Stomach (tissue), 8 donors: ENCODE measurements at regions not wholly inside any gene's neighbourhood (a gene's known extent, or its start where the extent isn't known, plus 50 kb on each side); places are given as distances from the start of the nearest gene placed in this dataset.

Experiments
- DNase-seq, 2 donors: peaks; one replicate each; pipeline versions ENCODE4 v3.0.0 to v3.0.0-alpha.2; 2013 to 2019
- H3K27ac ChIP-seq, 5 donors: fragments of 200-600 bp in 4 of 5; sonication (generic) in 4 of 5; one replicate each; pipeline ENCODE4 v1.5.1; 2013 to 2019; ENCODE audit warnings: mild to moderate bottlenecking in 1 of 5, moderate library complexity in 1 of 5
- H3K27me3 ChIP-seq, 3 donors: fragments of 200-600 bp; sonication (generic); one replicate each; pipeline ENCODE4 v1.5.1; 2017 to 2019; ENCODE audit warnings: mixed run types in 1 of 3
- H3K36me3 ChIP-seq, 4 donors: fragments of 200-600 bp; sonication (generic); 1 replicate in 3 of 4; 2 replicates in 1 of 4; pipeline ENCODE4 v1.5.1; 2016 to 2019
- H3K4me1 ChIP-seq, 4 donors: fragments of 200-600 bp; sonication (generic); one replicate each; pipeline ENCODE4 v1.5.1; 2016 to 2019
- H3K4me3 ChIP-seq, 4 donors: fragments of 200-600 bp; sonication (generic) in 3 of 4; one replicate each; pipeline ENCODE4 v1.5.1; 2016 to 2019; ENCODE audit warnings: mild to moderate bottlenecking in 1 of 4
- H3K9me3 ChIP-seq, 4 donors: fragments of 200-600 bp; sonication (generic); one replicate each; pipeline ENCODE4 v1.5.1; 2016 to 2019
- CTCF ChIP-seq, 7 experiments: fragments of 450-650 bp in 4 of 7; fragments of 200-600 bp in 3 of 7; sonication (generic) in 3 of 7; IDR thresholded peaks; one replicate each; pipeline ENCODE4 v1.5.1; 2016 to 2019; ENCODE audit warnings: antibody characterized with exemption in 7 of 7, control low read depth in 2 of 7, mild to moderate bottlenecking in 1 of 7
- EP300 ChIP-seq: sonication (generic); formaldehyde crosslinking; IDR thresholded peaks from one replicate; pipeline ENCODE4 v1.6.1; 2017; ENCODE audit warnings: antibody characterized with exemption
- POLR2A ChIP-seq, 4 donors: fragments of 450-650 bp; IDR thresholded peaks; one replicate each; pipeline ENCODE4 v1.6.1; 2016; ENCODE audit warnings: antibody characterized with exemption in 4 of 4, control low read depth in 2 of 4, mild to moderate bottlenecking in 1 of 4, moderate library complexity in 1 of 4
- POLR2AphosphoS5 ChIP-seq, 3 donors: sonication (generic); formaldehyde crosslinking; IDR thresholded peaks; one replicate each; pipeline ENCODE4 v1.6.1; 2016; ENCODE audit warnings: antibody characterized with exemption in 3 of 3
- WGBS, 5 donors: extraction: QIAGEN DNeasy Blood & Tissue Kit in 3 of 5; methylation state at CpG; one replicate each; pipeline versions ENCODE4 v1.1.5 to v1.1.7; 2013 to 2018; 5-methylcytosine and 5-hydroxymethylcytosine counted together
- intact Hi-C: fragments of 100-400 bp; cut with DNase I; formaldehyde crosslinking; loops from one replicate; pipeline ENCODE4 v1.15.1; 2023; ENCODE audit warnings: low total_unique reads
- donor health status: healthy with polysubstance abuse.
- donor health status: Bipolar disorder and iron deficiency.
- donor health status: healthy.

- no peaks in the 10 kb centered on the region for H3K4me1 ChIP-seq
These were observed 1795.9 kb downstream of the TP53TG3F start for GRCh38 chr16:35255186-35255803.

GRCh38 chr16:35255816-35256215 lies 1796.4 kb downstream of the TP53TG3F start:
- H3K36me3 ChIP-seq, result no peaks in the 10 kb centered on the region
- no peaks in the 10 kb centered on the region for H3K27me3 ChIP-seq
- H3K27ac ChIP-seq, result no peak overlapping the region
- H3K9me3 ChIP-seq, result peaks cover 5 to 50% (median 25%) of the 10 kb centered on the region in 4 donors
- 46 to 64% (median 50%) methylated on average over 11 of the region's 11 CpGs for WGBS, 5 donors
- no peak overlapping the region for H3K4me3 ChIP-seq
- TF ChIP-seq POLR2AphosphoS5 (IDR thresholded peaks at IDR 0.05) (no peak), POLR2A (IDR thresholded peaks at IDR 0.05) (no peak), EP300 (no peak), CTCF (IDR thresholded peaks at IDR 0.05) (no peak)
- H3K4me1 ChIP-seq, result no peaks in the 10 kb centered on the region
- DNase-seq, result no peak
- intact Hi-C loops, result no loop called here

More at GRCh38 chr16:35255186-35255803, 1795.9 kb downstream of the TP53TG3F start:
- intact Hi-C loops, result no loop called here
- H3K4me3 ChIP-seq, result no peak overlapping the region
- peaks cover 5 to 55% (median 27%) of the 10 kb centered on the region in 4 donors for H3K9me3 ChIP-seq
- no peaks in the 10 kb centered on the region for H3K36me3 ChIP-seq
- no peak for TF ChIP-seq POLR2A (IDR thresholded peaks at IDR 0.05)
- H3K27ac ChIP-seq, result no peak overlapping the region
- no peaks in the 10 kb centered on the region for H3K27me3 ChIP-seq
- DNase-seq, result no peak
- 53 to 66% (median 64%) methylated on average over 27 to 33 of the region's 33 CpGs for WGBS, 5 donors

DNA sequence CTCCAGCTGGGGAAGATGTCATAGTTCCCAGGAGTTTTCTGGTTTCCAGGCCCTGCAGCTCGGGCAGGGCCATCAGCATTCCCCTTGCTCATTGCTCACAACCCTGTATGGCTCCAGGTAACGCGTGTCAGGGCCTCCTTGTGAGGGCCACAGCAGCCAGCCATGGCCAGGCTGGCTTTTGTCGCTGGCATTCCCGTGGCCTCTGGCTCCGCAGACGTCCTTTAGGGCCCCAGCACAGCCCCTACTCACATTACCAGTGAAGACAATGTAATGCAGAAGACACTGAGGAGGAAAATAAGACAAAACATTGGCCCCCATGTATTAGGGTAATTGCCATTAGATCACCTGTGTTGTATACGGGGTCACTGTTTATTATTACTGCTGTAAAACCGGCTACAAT lies 1799.0 kb downstream of the TP53TG3F start:
- peaks cover 0 to 32% (median 19%) of the 10 kb centered on the region in 4 donors for H3K9me3 ChIP-seq
- WGBS, 5 donors, result 67 to 79% (median 70%) methylated on average over 9 of the region's 9 CpGs

DNA sequence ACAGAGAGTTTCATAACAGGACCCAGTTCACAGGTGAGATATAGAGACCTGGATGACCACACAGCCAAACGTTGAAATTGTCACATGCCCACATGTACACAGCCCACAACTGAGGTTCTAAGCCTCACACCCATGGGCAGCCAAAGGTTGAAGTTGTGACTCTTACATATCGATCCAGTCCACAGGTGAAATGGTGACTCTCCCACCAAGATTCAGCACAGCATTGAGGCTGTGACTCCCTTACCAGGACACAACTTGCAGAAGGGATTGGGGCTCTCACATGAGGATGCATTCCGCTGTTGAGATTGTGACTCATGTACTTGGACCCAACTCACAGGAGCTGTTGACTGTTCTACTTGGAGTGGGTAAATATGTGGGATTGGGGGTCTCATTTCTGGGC lies 1836.4 kb downstream of the TP53TG3F start:
- Histone ChIP-seq H3K4me3 (no peak overlapping the region), H3K27ac (no peak overlapping the region), H3K9me3 (peaks cover 0 to 18% (median 7%) of the 10 kb centered on the region in 4 donors), H3K4me1 (no peaks in the 10 kb centered on the region), H3K36me3 (no peaks in the 10 kb centered on the region), H3K27me3 (no peaks in the 10 kb centered on the region)
- WGBS, 5 donors, result 45 to 60% (median 53%) methylated on average over 3 of the region's 3 CpGs
- DNase-seq, result no peak
- TF ChIP-seq POLR2AphosphoS5 (IDR thresholded peaks at IDR 0.05) (no peak), CTCF (IDR thresholded peaks at IDR 0.05) (no peak), EP300 (no peak), POLR2A (IDR thresholded peaks at IDR 0.05) (no peak)
- intact Hi-C loops, result no loop called here

More for the DNA sequence above, 1799.0 kb downstream of the TP53TG3F start:
- Histone ChIP-seq H3K36me3 (no peaks in the 10 kb centered on the region), H3K27ac (no peak overlapping the region), H3K27me3 (no peaks in the 10 kb centered on the region), H3K4me1 (no peaks in the 10 kb centered on the region), H3K4me3 (no peak overlapping the region)
- TF ChIP-seq EP300 (no peak), POLR2A (IDR thresholded peaks at IDR 0.05) (no peak)
- intact Hi-C loops, result no loop called here
- DNase-seq, result no peak

DNA sequence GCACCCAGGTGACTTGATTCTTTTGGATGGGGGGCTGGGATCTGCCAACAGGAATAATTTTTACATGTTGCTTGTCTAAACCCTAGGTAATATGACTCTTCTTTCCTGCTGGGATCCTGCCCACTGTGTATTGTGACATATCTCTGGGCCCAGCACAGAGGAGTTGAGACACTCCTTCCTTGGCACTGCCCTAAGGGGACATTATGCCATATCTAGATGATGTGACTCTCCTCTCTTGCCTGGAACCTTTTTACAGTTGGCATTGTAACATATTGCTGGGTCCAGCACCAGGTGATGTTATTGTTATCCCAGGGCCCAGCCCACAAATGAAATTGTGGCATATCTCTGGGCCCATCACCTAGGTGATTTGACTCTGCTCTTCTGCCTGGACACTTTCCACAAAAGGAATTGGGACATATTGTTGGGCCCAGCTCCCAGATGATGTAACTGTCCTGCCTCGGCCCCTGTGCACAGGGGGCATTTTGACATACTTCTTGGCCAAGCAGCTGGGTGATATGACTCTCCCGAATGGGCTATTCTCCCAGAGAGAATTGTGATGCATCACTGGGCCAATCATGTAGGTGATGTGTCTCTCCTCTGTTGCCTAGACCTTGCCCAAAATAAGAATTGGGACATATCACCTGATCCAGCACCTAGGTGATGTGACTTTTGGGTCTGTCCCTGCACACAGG lies 1837.7 kb downstream of the TP53TG3F start:
- intact Hi-C loops, result no loop called here
- 60 to 89% (median 68%) methylated on average over 1 to 2 of the region's 2 CpGs for WGBS, 5 donors
- peaks cover 0 to 11% (median 4%) of the 10 kb centered on the region in 4 donors for H3K9me3 ChIP-seq

More for the DNA sequence above, 1837.7 kb downstream of the TP53TG3F start:
- no peak for DNase-seq
- H3K4me1 ChIP-seq, result no peaks in the 10 kb centered on the region
- no peak overlapping the region for H3K4me3 ChIP-seq
- H3K36me3 ChIP-seq, result no peaks in the 10 kb centered on the region
- H3K27me3 ChIP-seq, result no peaks in the 10 kb centered on the region
- TF ChIP-seq EP300 (no peak), POLR2A (IDR thresholded peaks at IDR 0.05) (no peak), CTCF (IDR thresholded peaks at IDR 0.05) (no peak), POLR2AphosphoS5 (IDR thresholded peaks at IDR 0.05) (no peak)
- H3K27ac ChIP-seq, result no peak overlapping the region
